KMS-11 (cell line): ENCODE measurements at regions not wholly inside any gene's neighbourhood (a gene's known extent, or its start where the extent isn't known, plus 50 kb on each side); places are given as distances from the start of the nearest gene placed in this dataset.
"Not testable (repeated sequence)": the region's sequence is repeated elsewhere in the genome, so short reads cannot be mapped to it uniquely, and the experiment has no call there.

Experiments
- H2AFZ ChIP-seq: fragments of 200-600 bp; sonication (generic); 2 replicates; pipeline ENCODE4 v1.6.1; 2016; ENCODE audit warnings: antibody characterized with exemption, mixed run types, low read depth
- H3K27ac ChIP-seq: fragments of 200-600 bp; sonication (generic); 2 replicates; pipeline ENCODE4 v1.6.1; 2016; ENCODE audit warnings: mild to moderate bottlenecking, mixed run types
- H3K27me3 ChIP-seq: fragments of 200-600 bp; sonication (generic); 2 replicates; pipeline ENCODE4 v1.6.1; 2017; ENCODE audit warnings: mild to moderate bottlenecking, low read depth, mixed run types, moderate library complexity; ENCODE audit not compliant: insufficient read depth
- H3K36me3 ChIP-seq: fragments of 200-600 bp; sonication (generic); 2 replicates; pipeline ENCODE4 v1.6.1; 2017; ENCODE audit warnings: mild to moderate bottlenecking, mixed run types; ENCODE audit not compliant: insufficient read depth
- H3K4me1 ChIP-seq: fragments of 200-600 bp; sonication (generic); 2 replicates; pipeline ENCODE4 v1.6.1; 2016; ENCODE audit warnings: mild to moderate bottlenecking, low read depth, mixed run types; ENCODE audit not compliant: poor library complexity, severe bottlenecking
- H3K4me2 ChIP-seq: fragments of 200-600 bp; sonication (generic); 2 replicates; pipeline ENCODE4 v1.7.0; 2016; ENCODE audit warnings: mild to moderate bottlenecking, mixed run types
- H3K4me3 ChIP-seq: fragments of 200-600 bp; sonication (generic); IDR thresholded peaks from 2 replicates; pipeline ENCODE4 v1.6.1; 2017; ENCODE audit warnings: low read depth, low read length, mixed read lengths; ENCODE audit not compliant: insufficient read depth
- H3K79me2 ChIP-seq: fragments of 200-600 bp; sonication (generic); 2 replicates; pipeline ENCODE4 v1.6.1; 2016; ENCODE audit warnings: low read depth, mixed run types; ENCODE audit not compliant: insufficient read depth
- H3K9ac ChIP-seq: fragments of 200-600 bp; sonication (generic); 2 replicates; pipeline ENCODE4 v1.6.1; 2016; ENCODE audit warnings: mild to moderate bottlenecking, mixed run types
- H4K20me1 ChIP-seq: fragments of 200-600 bp; sonication (generic); 2 replicates; pipeline ENCODE4 v1.6.1; 2016; ENCODE audit warnings: mild to moderate bottlenecking, mixed run types; ENCODE audit not compliant: insufficient read depth
- TF ChIP-seq, protein P1 (sequence below): fragments of 200-600 bp; sonication (generic); conservative IDR thresholded peaks from 2 replicates; pipeline ENCODE4 v1.6.1; 2017; ENCODE audit warnings: low read depth, mild to moderate bottlenecking, antibody characterized with exemption, low read length, moderate library complexity, mixed read lengths

DNA sequence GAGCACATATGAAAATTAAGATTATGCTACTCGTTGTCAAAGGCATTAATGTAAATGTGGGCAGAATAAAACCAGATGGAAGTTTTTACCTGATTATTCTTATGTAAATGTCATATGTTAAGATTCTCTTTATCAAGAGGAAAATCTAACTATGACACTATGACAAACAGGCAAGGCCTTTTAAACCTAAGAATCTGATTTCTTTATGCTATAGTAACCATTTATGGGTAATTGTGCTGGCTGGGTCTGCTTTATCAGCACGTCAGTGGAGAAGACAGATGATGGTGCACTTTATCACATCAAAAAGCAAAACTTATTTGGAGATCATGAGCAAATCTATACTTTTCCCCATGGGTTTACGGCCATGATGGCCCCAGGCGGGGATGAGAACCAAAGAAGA lies 412.0 kb upstream of the NOX3 start:
- Histone ChIP-seq H3K27me3 (no peaks in the 10 kb centered on the region), H3K4me3 (no peak overlapping the region), H3K36me3 (no peaks in the 10 kb centered on the region), H3K27ac (no peak overlapping the region), H2AFZ (no peak overlapping the region), H4K20me1 (no peaks in the 10 kb centered on the region), H3K9ac (no peak overlapping the region), H3K4me2 (no peak overlapping the region), H3K79me2 (no peaks in the 10 kb centered on the region), H3K4me1 (no peaks in the 10 kb centered on the region)
- TF ChIP-seq, protein P1, sequence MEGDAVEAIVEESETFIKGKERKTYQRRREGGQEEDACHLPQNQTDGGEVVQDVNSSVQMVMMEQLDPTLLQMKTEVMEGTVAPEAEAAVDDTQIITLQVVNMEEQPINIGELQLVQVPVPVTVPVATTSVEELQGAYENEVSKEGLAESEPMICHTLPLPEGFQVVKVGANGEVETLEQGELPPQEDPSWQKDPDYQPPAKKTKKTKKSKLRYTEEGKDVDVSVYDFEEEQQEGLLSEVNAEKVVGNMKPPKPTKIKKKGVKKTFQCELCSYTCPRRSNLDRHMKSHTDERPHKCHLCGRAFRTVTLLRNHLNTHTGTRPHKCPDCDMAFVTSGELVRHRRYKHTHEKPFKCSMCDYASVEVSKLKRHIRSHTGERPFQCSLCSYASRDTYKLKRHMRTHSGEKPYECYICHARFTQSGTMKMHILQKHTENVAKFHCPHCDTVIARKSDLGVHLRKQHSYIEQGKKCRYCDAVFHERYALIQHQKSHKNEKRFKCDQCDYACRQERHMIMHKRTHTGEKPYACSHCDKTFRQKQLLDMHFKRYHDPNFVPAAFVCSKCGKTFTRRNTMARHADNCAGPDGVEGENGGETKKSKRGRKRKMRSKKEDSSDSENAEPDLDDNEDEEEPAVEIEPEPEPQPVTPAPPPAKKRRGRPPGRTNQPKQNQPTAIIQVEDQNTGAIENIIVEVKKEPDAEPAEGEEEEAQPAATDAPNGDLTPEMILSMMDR, result no peak

DNA sequence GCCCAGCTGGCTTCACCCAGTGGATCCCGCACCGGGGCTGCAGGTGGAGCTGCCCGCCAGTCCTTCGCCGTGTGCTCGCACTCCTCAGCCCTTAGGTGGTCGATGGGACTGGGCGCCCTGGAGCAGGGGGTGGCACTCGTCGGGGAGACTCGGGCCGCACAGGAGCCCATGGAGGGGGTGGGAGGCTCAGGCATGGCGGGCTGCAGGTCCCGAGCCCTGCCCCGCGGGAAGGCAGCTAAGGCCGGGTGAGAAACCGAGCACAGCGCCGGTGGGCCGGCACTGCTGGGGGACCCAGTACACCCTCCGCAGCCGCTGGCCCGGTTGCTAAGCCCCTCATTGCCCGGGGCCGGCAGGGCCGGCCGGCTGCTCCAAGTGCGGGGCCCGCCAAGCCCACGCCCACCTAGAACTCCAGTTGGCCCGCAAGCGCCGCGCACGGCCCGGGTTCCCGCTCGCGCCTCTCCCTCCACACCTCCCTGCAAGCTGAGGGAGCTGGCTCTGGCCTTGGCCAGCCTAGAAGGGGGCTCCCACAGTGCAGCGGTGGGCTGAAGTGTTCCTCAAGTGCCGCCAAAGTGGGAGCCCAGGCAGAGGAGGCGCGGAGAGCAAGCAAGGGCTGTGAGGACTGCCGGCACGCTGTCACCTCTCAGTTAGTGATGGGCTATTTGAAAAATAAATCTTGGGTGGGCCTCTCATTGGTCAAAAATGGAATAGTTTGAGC lies 411.2 kb upstream of the NOX3 start:
- not testable (repeated sequence) for H3K79me2 ChIP-seq, H3K4me2 ChIP-seq, H3K27ac ChIP-seq, H3K4me3 ChIP-seq, H4K20me1 ChIP-seq, H3K4me1 ChIP-seq, H3K27me3 ChIP-seq, H3K9ac ChIP-seq, H2AFZ ChIP-seq, H3K36me3 ChIP-seq

DNA sequence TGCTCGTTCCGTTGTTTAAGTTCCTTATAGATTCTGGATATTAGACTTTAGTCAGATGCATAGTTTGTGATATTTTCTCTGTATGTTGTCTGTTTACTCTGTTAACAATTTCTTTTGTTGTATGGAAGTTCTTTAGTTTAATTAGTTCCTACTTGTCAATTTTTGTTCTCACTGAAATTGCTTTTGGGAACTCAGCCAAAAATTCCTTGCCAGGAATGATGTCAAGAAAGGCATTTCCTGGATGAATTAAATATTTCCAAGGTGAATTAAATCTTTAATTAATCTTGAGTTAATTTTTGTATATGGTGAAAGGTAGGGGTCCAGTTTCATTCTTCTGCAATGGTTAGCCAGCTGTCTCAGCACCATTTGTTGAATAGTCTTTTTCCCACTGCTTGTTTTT lies 406.2 kb upstream of the NOX3 start:
- H3K36me3 ChIP-seq, result no peaks in the 10 kb centered on the region
- no peak overlapping the region for H3K4me3 ChIP-seq
- H2AFZ ChIP-seq, result no peak overlapping the region
- H3K4me2 ChIP-seq, result no peak overlapping the region
- TF ChIP-seq, protein P1, result no peak
- no peaks in the 10 kb centered on the region for H4K20me1 ChIP-seq
- no peaks in the 10 kb centered on the region for H3K27me3 ChIP-seq
- H3K9ac ChIP-seq, result no peak overlapping the region
- no peaks in the 10 kb centered on the region for H3K79me2 ChIP-seq
- H3K27ac ChIP-seq, result no peak overlapping the region
- no peaks in the 10 kb centered on the region for H3K4me1 ChIP-seq

DNA sequence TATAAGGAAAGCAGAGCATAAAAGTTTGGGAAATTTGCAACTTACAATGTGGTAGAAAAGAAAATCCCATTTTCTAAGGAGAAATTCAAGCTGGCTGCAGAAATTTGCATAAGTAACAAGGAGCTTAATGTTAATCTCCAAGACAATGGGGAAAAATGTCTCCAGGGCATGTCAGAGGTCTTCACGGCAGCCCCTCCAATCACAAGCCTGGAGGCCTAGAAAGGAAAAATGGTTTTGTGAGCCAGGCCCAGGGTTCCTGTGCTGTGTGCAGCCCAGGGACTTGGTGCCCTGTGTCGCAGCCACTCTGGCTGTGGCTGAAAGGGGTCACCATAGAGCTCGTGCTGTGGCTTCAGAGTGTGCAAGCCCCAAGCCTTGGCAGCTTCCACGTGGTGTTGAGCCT lies 403.3 kb upstream of the NOX3 start:
- not testable (repeated sequence) for H3K27ac ChIP-seq, H2AFZ ChIP-seq, H3K4me3 ChIP-seq, H3K36me3 ChIP-seq, H4K20me1 ChIP-seq, H3K9ac ChIP-seq, H3K4me1 ChIP-seq, H3K4me2 ChIP-seq, H3K27me3 ChIP-seq, H3K79me2 ChIP-seq

DNA sequence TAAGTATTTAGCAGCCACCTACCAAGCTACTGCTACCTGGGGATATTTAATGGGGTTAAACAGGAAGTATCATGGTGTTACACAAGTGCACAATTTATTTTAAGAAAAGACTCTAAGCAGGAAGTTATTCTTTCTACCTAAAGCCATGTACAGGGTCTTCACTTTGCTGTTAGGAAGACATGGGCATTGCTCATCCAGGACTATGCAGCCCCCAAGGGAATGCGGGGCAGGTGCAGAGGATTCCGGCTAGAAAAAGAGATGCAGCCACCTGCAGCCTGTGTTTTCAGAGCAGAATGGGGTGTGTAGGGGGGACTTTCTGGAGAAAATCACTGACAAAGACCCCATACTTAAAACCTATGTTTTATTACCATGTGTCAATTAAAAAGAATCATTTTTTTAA lies 399.1 kb upstream of the NOX3 start:
- no peak overlapping the region for H3K4me2 ChIP-seq

More for the DNA sequence above, 399.1 kb upstream of the NOX3 start:
- Histone ChIP-seq H3K36me3 (no peaks in the 10 kb centered on the region), H3K27me3 (no peaks in the 10 kb centered on the region), H3K4me1 (no peaks in the 10 kb centered on the region), H4K20me1 (no peaks in the 10 kb centered on the region), H3K27ac (no peak overlapping the region), H3K79me2 (no peaks in the 10 kb centered on the region), H3K9ac (no peak overlapping the region), H2AFZ (no peak overlapping the region), H3K4me3 (no peak overlapping the region)
- TF ChIP-seq, protein P1, result no peak
